Keratinocyte (primary cell): ENCODE measurements at regions not wholly inside any gene's neighbourhood (a gene's known extent, or its start where the extent isn't known, plus 50 kb on each side); places are given as distances from the start of the nearest gene placed in this dataset.

ENCODE experiments used
- DNase-seq: peaks from one replicate; pipeline ENCODE4 v3.0.0-alpha.2; 2011; ENCODE audit warnings: low read depth, missing footprints, low spot score
- FAIRE-seq: peaks from 2 replicates; lab custom pipeline; 2011; peaks lifted over from hg19 to GRCh38; lab: Jason Lieb, UNC
- H2AFZ ChIP-seq: 2 replicates; pipeline ENCODE4 v1.6.0; 2012; ENCODE audit warnings: low read length, control low read depth, inconsistent platforms; ENCODE audit not compliant: control insufficient read depth
- H3K27ac ChIP-seq: 2 replicates; pipeline ENCODE4 v1.5.1; 2011; ENCODE audit warnings: low read length; ENCODE audit not compliant: control insufficient read depth, insufficient read depth
- H3K27me3 ChIP-seq: 3 replicates; pipeline ENCODE4 v1.6.0; 2011; ENCODE audit warnings: low read length; ENCODE audit not compliant: control insufficient read depth, insufficient read depth; ENCODE audit errors: extremely low read depth
- H3K36me3 ChIP-seq, 2 experiments: 2 replicates in 1 of 2; 3 replicates in 1 of 2; pipeline ENCODE4 v1.5.1; 2011; ENCODE audit warnings: low read length in 2 of 2, mild to moderate bottlenecking in 1 of 2; ENCODE audit not compliant: control insufficient read depth in 2 of 2, insufficient read depth in 2 of 2; ENCODE audit errors: extremely low read depth in 1 of 2
- H3K4me1 ChIP-seq: 3 replicates; pipeline ENCODE4 v1.5.1; 2011; ENCODE audit warnings: low read length; ENCODE audit not compliant: control insufficient read depth, insufficient read depth; ENCODE audit errors: extremely low read depth
- H3K4me2 ChIP-seq: 3 replicates; pipeline ENCODE4 v1.6.0; 2011; ENCODE audit warnings: low read depth, low read length; ENCODE audit not compliant: control insufficient read depth, insufficient read depth; ENCODE audit errors: extremely low read depth
- H3K4me3 ChIP-seq, 3 experiments: fragments of 200-600 bp in 1 of 3; sonication (generic) in 1 of 3; 2 replicates in 2 of 3; 3 replicates in 1 of 3; pipeline ENCODE4 v1.5.1; 2011 to 2016; ENCODE audit warnings: low read length in 3 of 3, mild to moderate bottlenecking in 3 of 3, control low read depth in 2 of 3, inconsistent platforms in 1 of 3, low read depth in 1 of 3, mixed read lengths in 1 of 3, mixed run types in 1 of 3, moderate library complexity in 1 of 3; ENCODE audit not compliant: control insufficient read depth in 2 of 3, insufficient read depth in 2 of 3; ENCODE audit errors: extremely low read depth in 1 of 3
- H3K79me2 ChIP-seq: 2 replicates; pipeline ENCODE4 v1.6.0; 2012; ENCODE audit warnings: low read length; ENCODE audit not compliant: control insufficient read depth, insufficient read depth
- H3K9ac ChIP-seq: 3 replicates; pipeline ENCODE4 v1.6.0; 2011; ENCODE audit warnings: low read length; ENCODE audit not compliant: control insufficient read depth, insufficient read depth; ENCODE audit errors: extremely low read depth
- H3K9me1 ChIP-seq: 3 replicates; pipeline ENCODE4 v1.6.0; 2011; ENCODE audit warnings: low read length; ENCODE audit not compliant: control insufficient read depth, insufficient read depth; ENCODE audit errors: extremely low read depth
- H3K9me3 ChIP-seq: 2 replicates; pipeline ENCODE4 v1.5.1; 2012; ENCODE audit warnings: low read depth, low read length; ENCODE audit not compliant: control insufficient read depth
- H4K20me1 ChIP-seq: 3 replicates; pipeline ENCODE4 v1.6.0; 2011; ENCODE audit warnings: low read length; ENCODE audit not compliant: control insufficient read depth, insufficient read depth; ENCODE audit errors: extremely low read depth
- CTCF ChIP-seq, 3 experiments: IDR thresholded peaks in 1 of 3; conservative IDR thresholded peaks in 1 of 3; optimal IDR thresholded peaks in 1 of 3; 2 replicates in 2 of 3; 3 replicates in 1 of 3; pipeline versions ENCODE3 to v1.5.1; 2011; ENCODE audit warnings: low read length in 3 of 3, mild to moderate bottlenecking in 3 of 3, moderate library complexity in 2 of 3, control low read depth in 1 of 3, inconsistent platforms in 1 of 3; ENCODE audit not compliant: insufficient read depth in 2 of 3; ENCODE audit errors: extremely low read depth in 1 of 3
- EZH2 ChIP-seq: IDR thresholded peaks from one replicate; pipeline ENCODE4 v1.6.1; 2012; ENCODE audit warnings: inconsistent platforms, mild to moderate bottlenecking, low read length, moderate library complexity
- dilution Hi-C: fragments of 300-500 bp; cut with MboI; formaldehyde crosslinking; loops from one replicate; pipeline ENCODE4 v1.7.0; 2020; ENCODE audit warnings: low sequenced_read_pairs; ENCODE audit not compliant: extremely low pct_ligation_motif_present

DNA sequence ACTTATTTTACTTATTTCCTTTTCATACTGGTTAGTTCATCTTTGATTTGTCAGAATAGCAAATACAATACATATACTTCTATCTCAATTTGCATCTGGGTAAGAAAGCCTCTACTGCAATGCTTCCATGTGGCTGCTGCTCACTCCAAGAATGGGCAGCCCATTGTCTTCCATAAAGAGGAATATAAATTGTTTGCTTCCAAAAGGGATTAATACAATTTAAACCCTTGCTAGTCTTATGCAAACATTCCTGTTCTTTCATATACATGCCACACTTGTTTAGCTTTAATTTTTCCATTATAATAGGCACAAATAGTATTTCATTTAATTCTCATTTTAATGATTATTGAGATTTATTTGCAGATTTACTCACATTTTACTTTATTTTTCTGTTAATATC lies 555.4 kb upstream of the POM121L12 start:
- no peak for DNase-seq
- Histone ChIP-seq H4K20me1 (no peaks in the 10 kb centered on the region), H3K9ac (no peak overlapping the region), H3K27ac (no peak overlapping the region), H3K27me3 (no peaks in the 10 kb centered on the region), H3K9me1 (no peaks in the 10 kb centered on the region), H3K4me2 (no peak overlapping the region), H2AFZ (no peak overlapping the region), H3K4me1 (no peaks in the 10 kb centered on the region), H3K79me2 (no peaks in the 10 kb centered on the region), H3K4me3 (no peak overlapping the region), H3K9me3 (no peaks in the 10 kb centered on the region), H3K36me3 (no peaks in the 10 kb centered on the region)
- TF ChIP-seq CTCF (optimal IDR thresholded peaks at IDR 0.05 in 1 of 3, IDR thresholded peaks at IDR 0.05 in 1 of 3, conservative IDR thresholded peaks at IDR 0.05 in 1 of 3; ENCODE audit: extremely low read depth in 1 of 3, insufficient read depth in 2 of 3, low read length in 3 of 3) (no peak), EZH2 (no peak)
- FAIRE-seq = no peak
- dilution Hi-C loops = no loop called here

DNA sequence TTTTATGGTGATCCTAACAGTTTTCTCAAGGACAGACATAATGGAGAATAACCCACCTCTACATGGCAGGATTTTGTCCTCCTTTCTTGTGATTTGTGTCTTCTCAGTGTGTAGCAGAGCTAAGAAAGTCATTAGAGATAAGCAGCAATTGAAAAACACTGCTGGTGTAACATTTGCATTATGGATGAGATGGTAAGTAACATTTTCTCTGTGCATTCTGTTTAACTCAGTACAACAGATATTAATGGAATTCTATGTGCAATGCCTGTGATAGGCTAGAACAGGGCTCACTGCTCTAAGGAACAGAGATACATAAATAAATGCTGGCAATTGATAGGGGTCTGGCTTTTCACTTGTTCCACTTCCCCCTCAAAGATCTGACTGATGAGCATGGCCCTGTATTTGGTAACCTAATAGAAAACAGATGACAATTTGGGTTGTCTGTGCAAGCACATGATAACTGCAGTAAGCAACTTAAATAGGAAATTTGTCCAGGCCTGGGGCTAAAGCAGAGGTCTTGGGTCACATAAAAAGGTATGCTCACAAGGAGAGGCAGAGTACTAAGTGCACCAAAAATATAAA lies 560.3 kb upstream of the POM121L12 start:
- DNase-seq (no peak), FAIRE-seq (no peak)
- no peak overlapping the region for H3K4me3 ChIP-seq
- TF ChIP-seq EZH2 = no peak
- TF ChIP-seq CTCF (optimal IDR thresholded peaks at IDR 0.05 in 1 of 3, IDR thresholded peaks at IDR 0.05 in 1 of 3, conservative IDR thresholded peaks at IDR 0.05 in 1 of 3; ENCODE audit: extremely low read depth in 1 of 3, insufficient read depth in 2 of 3, low read length in 3 of 3) = no peak
- no peaks in the 10 kb centered on the region for H3K36me3 ChIP-seq
- H3K27me3 ChIP-seq = no peaks in the 10 kb centered on the region
- H3K79me2 ChIP-seq = no peaks in the 10 kb centered on the region
- H4K20me1 ChIP-seq = no peaks in the 10 kb centered on the region
- H3K9me1 ChIP-seq = no peaks in the 10 kb centered on the region
- dilution Hi-C loops = no loop called here
- H3K9ac ChIP-seq = no peak overlapping the region
- H2AFZ ChIP-seq = no peak overlapping the region
- H3K4me2 ChIP-seq = no peak overlapping the region
- no peak overlapping the region for H3K27ac ChIP-seq
- no peaks in the 10 kb centered on the region for H3K4me1 ChIP-seq
- no peaks in the 10 kb centered on the region for H3K9me3 ChIP-seq
